Activated CD4-positive, alpha-beta T cell treated with anti-CD3 and anti-CD28 coated beads, Interleukin-2, amount 10 ng/mL, durations not matched to agents 7 days and 5 days (primary cell): ENCODE measurements at regions not wholly inside any gene's neighbourhood (a gene's known extent, or its start where the extent isn't known, plus 50 kb on each side); places are given as distances from the start of the nearest gene placed in this dataset.
"Not testable (repeated sequence)": the region's sequence is repeated elsewhere in the genome, so short reads cannot be mapped to it uniquely, and the experiment has no call there.

Experiments used
- CTCF ChIA-PET: fragments of 350-600 bp; sonication (Branson Sonifier 250); formaldehyde crosslinking; loops from one replicate; lab custom pipeline; 2021; ENCODE audit warnings: antibody characterized with exemption; lab: Charles Lee
- POLR2A ChIA-PET: fragments of 350-600 bp; sonication (Branson Sonifier 250); formaldehyde crosslinking; loops from one replicate; lab custom pipeline; 2021; ENCODE audit warnings: antibody characterized with exemption; lab: Charles Lee
- DNase-seq: peaks from one replicate; pipeline ENCODE4 v3.0.0-alpha.2; 2020
- H3K27ac Mint-ChIP-seq: one replicate; pipeline ENCODE4 v1.8.0; 2021; ENCODE audit warnings: mild to moderate bottlenecking, moderate library complexity, mixed read lengths
- H3K27me3 Mint-ChIP-seq: one replicate; pipeline ENCODE4 v1.8.0; 2021; ENCODE audit warnings: mixed read lengths
- H3K36me3 Mint-ChIP-seq: one replicate; pipeline ENCODE4 v1.8.0; 2021; ENCODE audit warnings: low read depth, mixed read lengths
- H3K4me1 Mint-ChIP-seq: one replicate; pipeline ENCODE4 v1.8.0; 2021; ENCODE audit warnings: mixed read lengths
- H3K4me3 Mint-ChIP-seq: one replicate; pipeline ENCODE4 v1.8.0; 2021; ENCODE audit warnings: mild to moderate bottlenecking, moderate library complexity, mixed read lengths
- H3K9me3 Mint-ChIP-seq: one replicate; pipeline ENCODE4 v1.8.0; 2021; ENCODE audit warnings: mixed read lengths

DNA sequence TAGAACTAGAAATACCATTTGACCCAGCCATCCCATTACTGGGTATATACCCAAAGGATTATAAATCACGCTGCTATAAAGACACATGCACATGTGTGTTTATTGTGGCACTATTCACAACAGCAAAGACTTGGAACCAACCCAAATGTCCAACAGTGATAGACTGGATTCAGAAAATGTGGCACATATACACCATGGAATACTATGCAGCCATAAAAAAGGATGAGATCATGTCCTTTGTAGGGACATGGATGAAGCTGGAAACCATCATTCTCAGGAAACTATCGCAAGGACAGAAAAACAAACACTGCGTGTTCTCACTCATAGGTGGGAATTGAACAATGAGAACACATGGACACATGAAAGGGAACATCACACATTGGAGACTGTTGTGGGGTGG lies 154.5 kb upstream of the INTU start:
- POLR2A ChIA-PET, DNase-seq, CTCF ChIA-PET, H3K4me3 Mint-ChIP-seq, H3K36me3 Mint-ChIP-seq, H3K27me3 Mint-ChIP-seq, H3K4me1 Mint-ChIP-seq, H3K27ac Mint-ChIP-seq, H3K9me3 Mint-ChIP-seq: not testable (repeated sequence)

DNA sequence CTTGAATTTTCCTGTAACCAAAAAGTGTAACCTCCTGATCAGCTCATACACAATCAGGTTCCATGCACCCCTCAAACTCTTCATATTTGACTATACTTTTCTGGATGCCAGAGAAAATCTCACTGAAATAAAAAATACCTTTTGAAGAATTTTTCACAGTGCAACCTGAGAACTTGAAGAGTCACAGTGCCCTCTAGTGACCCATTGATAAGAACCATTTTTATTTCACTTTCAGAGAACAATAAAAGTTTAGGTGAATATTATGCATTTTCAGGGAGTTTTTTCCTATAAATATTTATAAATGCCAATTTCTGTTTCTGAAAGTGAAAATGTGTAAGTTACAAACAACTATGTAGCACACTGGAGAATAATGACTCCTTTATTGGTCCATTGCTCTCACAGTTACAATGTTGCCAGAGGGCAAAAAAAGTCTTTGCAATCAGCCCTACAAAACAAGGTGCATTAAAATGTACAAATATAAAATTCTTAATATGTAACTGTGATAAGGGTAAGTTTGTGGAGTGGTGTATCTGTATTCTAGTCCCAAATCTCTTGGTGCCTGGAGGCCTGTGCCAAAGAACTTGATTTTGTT lies 153.6 kb upstream of the INTU start:
- no peaks in the 10 kb centered on the region for H3K36me3 Mint-ChIP-seq
- H3K4me1 Mint-ChIP-seq, result no peaks in the 10 kb centered on the region
- no peak overlapping the region for H3K4me3 Mint-ChIP-seq
- no peaks in the 10 kb centered on the region for H3K27me3 Mint-ChIP-seq
- ChIA-PET CTCF (no interaction called here), POLR2A (no interaction called here)
- no peak overlapping the region for H3K27ac Mint-ChIP-seq
- H3K9me3 Mint-ChIP-seq, result no peaks in the 10 kb centered on the region
- no peak for DNase-seq

DNA sequence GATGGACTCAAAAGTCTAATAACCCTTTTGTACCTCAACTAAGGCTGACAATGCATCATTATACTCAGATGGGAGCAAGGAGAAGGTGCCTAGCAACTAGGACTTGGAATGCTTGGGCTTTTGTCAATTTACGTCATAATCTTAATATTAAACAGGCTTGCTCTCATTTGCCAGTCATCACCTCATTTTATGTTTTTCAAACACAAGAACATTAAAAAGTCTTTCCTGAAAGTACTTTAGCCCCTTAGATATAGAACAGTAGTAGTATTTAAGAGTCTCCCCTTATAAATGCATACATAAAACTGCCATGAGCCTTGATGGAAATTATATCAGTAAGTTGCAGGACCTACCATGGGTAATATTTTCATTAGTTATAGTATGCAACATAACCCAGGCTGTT lies 150.7 kb upstream of the INTU start:
- POLR2A ChIA-PET, result no interaction called here

DNA sequence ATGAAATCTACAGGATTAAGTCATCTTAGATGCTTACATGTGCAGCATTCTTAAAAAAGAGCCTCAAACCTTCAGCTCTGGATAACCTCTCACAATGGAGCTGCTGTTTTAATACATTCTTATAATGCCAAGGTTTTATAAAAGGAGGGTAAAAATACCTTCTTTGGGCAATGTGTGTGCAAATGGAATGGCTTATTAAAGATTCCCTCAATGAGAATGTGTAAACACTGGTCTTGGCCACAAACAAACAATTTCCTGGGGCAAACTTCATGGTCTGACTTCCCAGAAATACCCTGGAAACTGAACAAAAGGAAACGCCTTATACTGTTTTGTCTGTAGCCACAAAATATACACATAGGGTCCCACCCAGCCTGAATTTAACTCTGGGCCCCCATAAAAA lies 148.6 kb upstream of the INTU start:
- ChIA-PET POLR2A (no interaction called here), CTCF (no interaction called here)
- no peaks in the 10 kb centered on the region for H3K4me1 Mint-ChIP-seq
- H3K27me3 Mint-ChIP-seq, result no peaks in the 10 kb centered on the region
- no peak overlapping the region for H3K4me3 Mint-ChIP-seq
- no peak for DNase-seq
- no peaks in the 10 kb centered on the region for H3K9me3 Mint-ChIP-seq
- no peaks in the 10 kb centered on the region for H3K36me3 Mint-ChIP-seq
- H3K27ac Mint-ChIP-seq, result no peak overlapping the region

More for the DNA sequence above, 150.7 kb upstream of the INTU start:
- Mint-ChIP-seq H3K27me3 (no peaks in the 10 kb centered on the region), H3K36me3 (no peaks in the 10 kb centered on the region), H3K4me1 (no peaks in the 10 kb centered on the region), H3K4me3 (no peak overlapping the region), H3K27ac (no peak overlapping the region), H3K9me3 (no peaks in the 10 kb centered on the region)
- CTCF ChIA-PET, result no interaction called here
- no peak for DNase-seq

DNA sequence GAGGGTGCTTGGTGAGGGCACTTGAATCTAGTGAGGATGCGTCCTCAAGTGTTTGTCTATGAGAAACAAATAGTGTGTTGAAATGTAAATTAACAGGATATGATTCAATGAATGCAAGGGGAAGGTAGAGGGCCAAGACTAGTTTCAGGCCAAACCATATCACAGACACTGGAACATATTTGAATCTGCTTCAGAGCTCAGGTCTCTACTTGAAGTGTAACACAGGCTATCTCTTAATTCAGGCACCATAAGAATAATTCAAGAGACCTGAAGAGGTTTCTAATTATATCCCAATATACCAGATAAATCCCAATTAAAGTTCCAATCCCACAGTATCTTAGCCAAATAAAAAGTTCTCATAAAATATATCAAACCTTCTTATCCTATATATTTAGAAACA lies 146.5 kb upstream of the INTU start:
- POLR2A ChIA-PET, result no interaction called here
- Mint-ChIP-seq H3K27me3 (no peaks in the 10 kb centered on the region), H3K27ac (no peak overlapping the region)

DNA sequence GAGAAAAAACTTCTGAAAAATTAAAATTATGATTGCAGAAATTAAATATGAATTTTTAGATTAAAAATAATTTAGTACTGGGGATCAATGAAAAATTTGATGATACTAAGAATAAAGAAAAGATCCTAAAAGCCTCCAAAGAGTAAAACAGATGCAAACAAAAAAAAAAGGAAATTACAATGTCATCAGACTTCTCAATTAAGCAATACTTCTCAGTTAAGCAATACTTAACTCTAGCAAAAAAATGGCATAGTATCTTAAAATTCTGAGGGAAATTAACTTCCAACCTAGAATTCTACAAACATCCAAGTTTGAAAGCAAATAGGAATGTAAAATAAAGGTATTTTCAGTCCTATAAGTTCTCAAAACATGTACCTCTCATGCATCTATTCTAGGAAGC lies 141.2 kb upstream of the INTU start:
- no peaks in the 10 kb centered on the region for H3K4me1 Mint-ChIP-seq

More for the DNA sequence above, 146.5 kb upstream of the INTU start:
- no peaks in the 10 kb centered on the region for H3K4me1 Mint-ChIP-seq
- H3K4me3 Mint-ChIP-seq, result no peak overlapping the region
- no peaks in the 10 kb centered on the region for H3K9me3 Mint-ChIP-seq
- DNase-seq, result no peak
- CTCF ChIA-PET, result no interaction called here
- H3K36me3 Mint-ChIP-seq, result no peaks in the 10 kb centered on the region

DNA sequence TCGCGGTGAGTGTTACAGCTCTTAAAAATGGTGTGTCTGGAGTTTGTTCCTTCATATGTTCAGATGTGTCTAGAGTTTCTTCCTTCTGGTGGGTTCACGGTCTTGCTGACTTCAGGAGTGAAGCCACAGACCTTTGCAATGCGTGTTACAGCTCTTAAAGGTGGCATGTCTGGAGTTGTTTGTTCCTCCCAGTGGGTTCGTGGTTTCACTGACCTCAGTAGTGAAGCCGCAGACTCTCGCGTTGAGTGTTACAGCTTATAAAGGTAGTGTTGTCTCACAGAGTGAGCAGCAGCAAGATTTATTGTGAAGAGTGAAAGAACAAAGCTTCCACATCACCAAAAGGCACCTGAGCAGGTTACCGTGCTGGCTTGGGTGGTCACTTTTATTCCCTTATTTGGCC lies 135.9 kb upstream of the INTU start:
- H3K27ac Mint-ChIP-seq, CTCF ChIA-PET, H3K9me3 Mint-ChIP-seq, POLR2A ChIA-PET, H3K4me3 Mint-ChIP-seq, DNase-seq, H3K27me3 Mint-ChIP-seq, H3K36me3 Mint-ChIP-seq, H3K4me1 Mint-ChIP-seq: not testable (repeated sequence)

More for the DNA sequence above, 141.2 kb upstream of the INTU start:
- Mint-ChIP-seq H3K27me3 (no peaks in the 10 kb centered on the region), H3K9me3 (no peaks in the 10 kb centered on the region), H3K4me3 (no peak overlapping the region), H3K36me3 (no peaks in the 10 kb centered on the region), H3K27ac (no peak overlapping the region)
- DNase-seq, result no peak
- ChIA-PET CTCF (no interaction called here), POLR2A (no interaction called here)

DNA sequence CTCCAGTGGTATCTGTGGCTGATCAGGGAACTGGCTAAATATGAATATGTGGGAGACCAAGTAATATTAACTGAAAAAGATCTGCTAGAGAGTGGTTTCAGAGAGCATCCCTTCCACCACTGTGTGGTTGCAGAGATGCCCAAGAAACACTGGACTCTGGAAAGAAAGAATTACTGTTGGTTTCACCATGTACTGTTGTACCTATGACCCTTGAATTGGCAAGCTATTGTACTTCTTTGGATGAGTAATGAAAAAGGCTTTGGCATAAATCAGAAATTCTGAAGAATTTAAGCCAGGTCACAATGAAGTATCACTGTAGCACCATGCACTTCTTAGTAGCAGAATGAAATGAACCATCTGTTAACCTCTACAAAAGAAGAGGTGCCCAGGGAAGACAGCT lies 134.4 kb upstream of the INTU start:
- Mint-ChIP-seq H3K4me3 (no peak overlapping the region), H3K9me3 (peaks cover 2% of the 10 kb centered on the region), H3K27me3 (peaks cover 1% of the 10 kb centered on the region), H3K4me1 (no peaks in the 10 kb centered on the region), H3K27ac (no peak overlapping the region), H3K36me3 (no peaks in the 10 kb centered on the region)
- CTCF ChIA-PET, result no interaction called here
- DNase-seq, result no peak
- POLR2A ChIA-PET, result no interaction called here

DNA sequence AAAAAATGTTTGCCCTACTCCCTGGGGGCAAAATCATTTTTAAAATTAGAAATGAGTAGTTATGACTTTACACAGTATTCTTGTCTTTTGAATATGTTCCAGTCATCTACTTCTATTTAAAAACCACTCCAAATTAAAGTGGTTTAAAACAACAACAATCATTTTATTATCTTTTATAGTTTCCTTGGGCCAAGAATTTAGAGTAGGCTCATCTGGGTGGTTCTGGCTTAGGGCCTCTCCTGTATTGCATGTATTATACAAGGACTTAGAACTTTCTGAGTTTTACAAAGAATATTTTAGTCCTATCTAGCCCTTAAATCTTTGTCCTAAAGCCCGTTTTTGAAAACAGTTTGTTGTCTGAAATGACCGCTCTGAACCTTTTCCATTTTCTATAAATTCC lies 132.5 kb upstream of the INTU start:
- H3K36me3 Mint-ChIP-seq, result no peaks in the 10 kb centered on the region
- DNase-seq, result no peak
- ChIA-PET CTCF (no interaction called here), POLR2A (no interaction called here)
- H3K27ac Mint-ChIP-seq, result no peak overlapping the region
- no peaks in the 10 kb centered on the region for H3K4me1 Mint-ChIP-seq
- no peak overlapping the region for H3K4me3 Mint-ChIP-seq
- H3K9me3 Mint-ChIP-seq, result peaks cover 2% of the 10 kb centered on the region
- peaks cover 2% of the 10 kb centered on the region for H3K27me3 Mint-ChIP-seq

DNA sequence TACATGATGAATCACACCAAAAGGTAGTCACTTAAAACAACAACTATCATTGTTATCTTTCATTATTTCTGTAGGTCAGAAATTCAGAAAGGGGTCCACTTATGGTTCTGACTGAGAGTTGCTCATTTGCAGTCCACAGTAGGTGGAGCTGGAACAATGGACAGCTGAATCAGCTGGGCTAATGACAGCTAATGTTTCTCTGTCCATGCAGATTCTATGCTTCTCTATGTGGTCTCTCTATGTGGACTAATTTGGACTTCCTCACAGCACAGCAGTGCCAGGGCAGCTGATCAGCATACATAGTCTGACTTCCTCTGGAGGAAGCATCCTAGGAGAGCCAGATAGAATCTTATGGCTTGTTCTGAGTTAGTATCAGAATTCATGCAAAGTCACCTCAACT lies 131.7 kb upstream of the INTU start:
- POLR2A ChIA-PET, result no interaction called here
- no peak overlapping the region for H3K4me3 Mint-ChIP-seq
- no peaks in the 10 kb centered on the region for H3K4me1 Mint-ChIP-seq
- no peak for DNase-seq
- CTCF ChIA-PET, result no interaction called here
- H3K36me3 Mint-ChIP-seq, result no peaks in the 10 kb centered on the region
- no peak overlapping the region for H3K27ac Mint-ChIP-seq
- H3K27me3 Mint-ChIP-seq, result peaks cover 2% of the 10 kb centered on the region
- peaks cover 2% of the 10 kb centered on the region for H3K9me3 Mint-ChIP-seq

DNA sequence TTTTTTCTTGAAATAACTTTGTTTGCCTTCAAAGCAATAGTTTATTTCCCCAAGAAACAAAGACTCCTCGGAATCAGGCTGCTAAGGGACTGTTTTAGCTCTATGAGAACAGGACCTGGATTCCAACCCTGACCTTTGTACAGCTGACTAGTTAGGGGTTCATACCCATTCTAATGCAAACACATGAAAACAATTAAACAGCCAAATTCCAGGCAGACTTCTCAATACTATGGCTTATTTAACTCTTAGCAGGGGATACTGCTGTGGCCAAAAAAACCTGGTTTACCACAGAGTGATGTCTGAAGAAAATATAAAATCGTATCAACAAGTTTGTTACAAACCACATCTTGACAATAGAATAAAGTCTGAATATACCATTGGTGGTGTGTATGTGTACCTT lies 129.6 kb upstream of the INTU start:
- Mint-ChIP-seq H3K4me1 (no peaks in the 10 kb centered on the region), H3K27me3 (peaks cover 2% of the 10 kb centered on the region), H3K27ac (no peak overlapping the region), H3K9me3 (peaks cover under 1% of the 10 kb centered on the region), H3K36me3 (no peaks in the 10 kb centered on the region), H3K4me3 (no peak overlapping the region)
- ChIA-PET POLR2A (no interaction called here), CTCF (no interaction called here)
- DNase-seq, result no peak

DNA sequence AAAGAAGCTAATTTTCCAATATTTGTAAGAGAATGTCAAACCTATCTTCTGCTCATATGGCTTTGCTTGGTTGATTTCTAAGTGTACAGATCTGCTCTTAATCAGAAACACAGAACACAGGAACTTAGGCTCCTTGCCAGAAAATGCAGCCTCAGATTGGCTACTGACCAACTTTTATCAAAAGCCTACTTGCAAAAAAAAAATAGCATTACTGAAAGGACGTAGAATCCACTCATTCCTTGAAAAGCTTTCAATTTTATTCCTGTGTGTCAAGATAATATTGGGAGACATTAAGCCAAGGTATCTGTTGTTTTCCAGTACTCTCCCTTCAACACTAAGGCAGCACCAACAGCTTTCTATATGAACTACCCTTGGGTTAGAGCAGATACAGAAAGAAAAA lies 127.6 kb upstream of the INTU start:
- Mint-ChIP-seq H3K27me3 (peaks cover 2% of the 10 kb centered on the region), H3K4me3 (no peak overlapping the region), H3K36me3 (no peaks in the 10 kb centered on the region), H3K9me3 (no peaks in the 10 kb centered on the region), H3K4me1 (no peaks in the 10 kb centered on the region), H3K27ac (no peak overlapping the region)
- ChIA-PET POLR2A (no interaction called here), CTCF (no interaction called here)
- no peak for DNase-seq

DNA sequence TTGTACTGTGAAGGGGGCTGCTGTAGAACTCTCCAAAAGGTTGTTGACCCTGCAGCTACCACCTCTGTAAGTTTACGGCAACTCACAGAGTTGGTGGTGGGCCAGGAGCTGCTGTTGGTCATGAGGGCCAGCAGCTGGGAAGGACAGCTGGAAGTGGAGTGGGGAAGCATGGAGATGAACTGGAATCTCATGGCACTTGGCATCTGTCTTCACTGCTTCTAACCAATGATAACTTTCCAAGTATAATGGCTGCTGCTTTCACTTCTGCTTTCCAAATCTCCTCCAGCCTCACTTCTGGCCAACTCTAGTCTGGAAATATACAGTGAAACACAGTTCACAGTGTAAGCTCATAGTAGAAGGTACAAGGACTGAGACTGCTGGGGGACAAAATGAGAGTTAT lies 126.5 kb upstream of the INTU start:
- Mint-ChIP-seq H3K9me3 (no peaks in the 10 kb centered on the region), H3K27me3 (peaks cover 2% of the 10 kb centered on the region), H3K36me3 (no peaks in the 10 kb centered on the region), H3K4me3 (no peak overlapping the region), H3K27ac (no peak overlapping the region), H3K4me1 (no peaks in the 10 kb centered on the region)
- DNase-seq, result no peak
- ChIA-PET CTCF (no interaction called here), POLR2A (no interaction called here)

DNA sequence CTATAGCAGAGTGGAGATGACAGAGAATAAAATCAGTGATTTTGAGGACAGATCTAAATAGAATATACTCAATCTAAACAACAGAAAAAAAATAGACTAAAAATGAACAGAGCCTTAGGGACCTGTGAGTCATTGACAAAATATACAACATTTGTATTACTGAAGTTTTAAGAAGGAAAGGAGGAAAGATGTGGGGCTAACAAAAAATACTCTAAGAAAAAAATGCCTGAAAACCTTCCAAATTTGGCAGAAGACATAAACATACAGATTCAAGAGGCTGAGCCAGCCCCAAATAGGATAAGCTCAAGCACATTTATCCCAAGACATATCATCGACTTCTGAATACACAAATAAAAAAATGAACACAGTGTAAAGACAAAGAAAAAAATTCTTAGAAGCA lies 123.6 kb upstream of the INTU start:
- Mint-ChIP-seq H3K36me3 (no peaks in the 10 kb centered on the region), H3K4me1 (no peaks in the 10 kb centered on the region), H3K27me3 (no peaks in the 10 kb centered on the region), H3K27ac (no peak overlapping the region), H3K9me3 (no peaks in the 10 kb centered on the region), H3K4me3 (no peak overlapping the region)
- no peak for DNase-seq
- CTCF ChIA-PET, result no interaction called here
- POLR2A ChIA-PET, result no interaction called here
